HG03135 (cell line): ENCODE measurements at regions not wholly inside any gene's neighbourhood (a gene's known extent, or its start where the extent isn't known, plus 50 kb on each side); places are given as distances from the start of the nearest gene placed in this dataset.

ENCODE experiments used
- ATAC-seq: cut with Tn5 transposase; IDR thresholded peaks from one replicate; pipeline ENCODE4 v1.9.1; 2021; ENCODE audit warnings: mild to moderate bottlenecking, moderate library complexity; ENCODE audit not compliant: unreplicated experiment

DNA sequence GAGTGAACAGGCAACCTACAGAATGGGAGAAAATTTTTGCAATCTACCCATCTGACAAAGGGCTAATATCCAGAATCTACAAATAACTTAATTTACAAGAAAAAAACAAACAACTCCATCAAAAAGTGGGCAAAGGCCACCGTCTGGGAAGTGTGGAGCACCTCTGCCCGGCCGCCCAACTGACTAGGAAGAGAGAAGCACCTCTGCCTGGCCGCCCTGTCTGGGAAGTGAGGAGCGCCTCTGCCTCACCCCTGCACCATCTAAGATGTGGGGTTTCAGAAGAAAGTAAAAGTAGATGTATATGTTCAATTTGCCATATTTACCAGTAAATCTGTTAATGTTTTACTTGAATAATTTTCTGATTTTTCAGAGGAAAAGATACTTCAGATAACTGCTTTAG, 108.1 kb upstream of the TMEM161B start:
- no peak for ATAC-seq

DNA sequence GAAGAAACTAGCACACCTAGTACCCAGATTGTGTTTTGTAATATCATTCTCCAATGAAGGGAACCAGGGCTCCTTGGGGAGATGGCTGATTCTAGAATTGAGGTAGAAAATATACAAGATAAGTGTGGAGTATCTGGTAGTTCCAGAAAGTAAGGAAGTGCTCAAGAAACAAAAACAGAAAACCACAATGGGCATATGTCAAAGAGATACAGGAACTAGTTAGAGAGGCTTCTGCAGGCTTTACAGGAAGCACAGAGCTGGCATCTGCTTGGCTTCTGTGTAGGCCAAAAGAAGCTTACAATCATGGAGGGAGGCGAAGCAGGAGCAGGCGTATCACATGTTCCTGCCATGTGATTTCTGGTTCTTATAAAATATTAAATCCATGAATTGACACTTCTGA, 105.7 kb upstream of the TMEM161B start:
- ATAC-seq = no peak

DNA sequence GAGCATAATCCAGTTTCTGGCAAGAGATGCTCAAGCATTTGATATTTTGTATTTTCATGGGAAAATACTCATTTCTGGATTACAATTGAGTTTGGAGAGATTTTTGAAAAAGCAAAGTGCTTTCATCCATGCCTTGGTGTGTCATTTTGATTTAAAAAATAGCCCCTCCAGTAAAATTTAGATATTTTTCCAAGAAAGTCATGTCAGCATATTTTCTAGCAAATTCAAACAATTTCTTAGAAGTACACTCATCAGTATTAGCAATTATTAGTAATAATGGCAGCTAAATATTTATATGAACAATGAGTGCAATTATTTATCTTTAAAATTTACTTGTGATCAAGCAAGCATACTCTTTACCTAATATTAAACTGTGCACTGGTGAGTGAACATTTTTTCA, 102.2 kb upstream of the TMEM161B start:
- no peak for ATAC-seq

DNA sequence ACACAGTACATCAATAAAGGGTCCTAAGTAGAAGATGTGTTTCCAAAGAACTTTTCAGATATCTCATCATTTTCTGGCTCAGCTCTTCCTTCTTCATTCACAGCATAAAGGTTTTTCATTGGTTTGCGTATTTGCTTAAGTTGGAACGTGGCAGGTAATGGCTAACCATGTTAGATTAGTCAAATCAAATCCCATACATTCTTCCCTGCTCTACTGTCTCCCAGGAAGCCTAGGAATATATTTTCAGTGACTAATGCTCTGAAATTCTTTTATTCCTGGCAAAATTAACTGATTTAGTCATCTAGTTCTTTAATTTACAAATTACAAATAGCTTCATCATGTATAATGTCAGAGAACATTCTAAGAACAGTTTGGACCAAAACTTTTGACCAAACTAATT, 99.6 kb upstream of the TMEM161B start:
- ATAC-seq = no peak

DNA sequence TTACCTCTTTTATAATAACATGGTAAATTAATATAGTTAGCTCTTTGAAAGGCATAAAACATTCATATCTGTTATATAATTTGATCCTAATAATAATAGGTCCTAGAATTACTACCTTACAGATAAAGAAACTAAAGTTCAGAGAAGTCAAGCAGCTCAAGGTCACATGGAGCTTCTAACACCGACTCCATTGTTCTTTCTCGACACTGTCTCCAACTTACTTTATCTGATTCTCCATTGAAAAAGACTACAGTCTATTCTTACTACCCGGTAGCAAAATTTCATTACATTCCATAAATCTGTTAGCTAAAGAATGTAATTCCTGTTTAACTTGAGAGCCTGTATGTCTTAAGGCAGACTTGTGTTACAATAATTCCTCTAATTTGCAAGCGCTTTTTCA, 96.3 kb upstream of the TMEM161B start:
- ATAC-seq = no peak

DNA sequence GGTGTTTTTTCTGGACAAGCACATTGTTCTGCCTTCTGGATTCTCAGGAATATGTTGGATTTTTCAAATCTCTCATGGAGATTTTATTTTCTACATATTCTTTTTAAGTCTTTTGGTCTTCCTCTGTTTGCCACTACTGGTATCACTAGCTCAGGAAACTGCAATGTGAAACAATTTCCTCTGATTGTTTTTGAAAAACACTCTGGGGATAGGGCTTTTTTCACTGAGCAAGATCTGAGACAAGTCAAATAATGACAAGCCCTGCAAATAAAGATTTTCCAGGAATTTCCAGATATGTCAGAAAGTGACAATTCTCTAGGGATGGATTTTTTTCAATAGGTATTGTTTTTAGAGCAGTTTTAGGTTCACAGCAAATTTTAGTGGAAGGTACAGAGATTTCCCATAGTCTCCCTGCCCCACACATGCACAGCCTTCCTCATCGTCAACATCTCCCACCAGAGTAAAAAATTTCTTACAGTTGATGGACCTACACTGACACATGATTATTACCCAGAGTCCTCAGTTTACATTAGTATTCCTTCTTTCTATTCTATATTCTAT, 86.9 kb upstream of the TMEM161B start:
- ATAC-seq = no peak

DNA sequence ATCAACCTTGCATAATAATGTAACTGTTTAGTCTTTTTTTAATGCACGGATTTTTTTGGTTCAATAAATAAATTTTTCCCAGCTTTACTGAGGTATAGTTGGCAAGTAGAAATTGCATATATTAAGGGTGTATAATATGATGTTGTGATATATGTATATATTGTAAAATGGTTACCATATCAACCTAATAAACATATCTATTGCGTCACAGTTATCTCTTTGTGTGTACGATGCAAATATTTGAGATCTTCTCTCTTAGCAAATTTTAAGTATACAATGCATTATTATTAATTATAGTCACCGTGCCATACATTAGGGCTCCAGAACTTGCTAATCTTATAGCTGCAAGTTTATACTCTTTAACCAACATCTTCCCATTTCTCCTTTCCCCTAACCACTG, 57.2 kb upstream of the TMEM161B start:
- ATAC-seq = no peak

DNA sequence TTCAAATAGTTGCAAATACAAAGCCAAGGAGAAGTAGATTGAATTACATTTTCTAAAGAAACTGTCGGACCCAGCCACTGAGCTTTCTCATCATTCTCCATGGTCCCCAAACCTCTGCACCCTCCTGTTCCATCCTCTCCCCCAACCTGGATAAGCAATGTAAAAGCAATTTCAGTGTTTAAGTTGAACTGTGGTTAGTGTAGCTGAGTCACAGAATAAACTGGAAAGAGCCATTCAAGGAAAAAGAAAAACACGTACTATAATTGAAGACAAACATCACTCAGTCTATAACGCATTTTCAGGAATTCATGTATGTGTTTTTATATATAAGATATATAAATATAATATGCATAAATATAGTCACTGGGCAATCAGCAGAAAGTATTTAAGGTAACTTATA, 54.1 kb upstream of the TMEM161B start:
- no peak for ATAC-seq
